ENCODE measurements at regions not wholly inside any gene's neighbourhood (a gene's known extent, or its start where the extent isn't known, plus 50 kb on each side); places are given as distances from the start of the nearest gene placed in this dataset.

GRCh38 chr6:11366183-11366933, 133.9 kb upstream of the NEDD9 start (continued):
- TF ChIP-seq PRDM15 (CRISPR knock-in tag; IDR thresholded peaks at IDR 0.05) (no peak), MTA2 (IDR thresholded peaks at IDR 0.05; ENCODE audit: low read depth) (peak; percentile 57), ATF7 (IDR thresholded peaks at IDR 0.05; ENCODE audit: low read depth) (peak; percentile 99), ZNF592 (IDR thresholded peaks at IDR 0.05) (no peak), SPI1 (IDR thresholded peaks at IDR 0.05; ENCODE audit: borderline replicate concordance, insufficient read depth, low read depth, low read length) (no peak), TBL1XR1 (IDR thresholded peaks at IDR 0.05; ENCODE audit: low read depth, low read length) (no peak), YY1 (IDR thresholded peaks at IDR 0.05; ENCODE audit: low read depth, low read length) (peak; percentile 19; the same call in 1 of the 2 replicates), NRF1 (conservative IDR thresholded peaks at IDR 0.05; ENCODE audit: low read depth, low read length) (no peak), IKZF2 (IDR thresholded peaks at IDR 0.05) (peak; percentile 23 to 48; a peak in 3 of 4 replicates), ZZZ3 (IDR thresholded peaks at IDR 0.05; ENCODE audit: control insufficient read depth, insufficient read length, low read depth) (no peak), CBX3 (IDR thresholded peaks at IDR 0.05; ENCODE audit: borderline replicate concordance, low read depth) (no peak), PAX8 (IDR thresholded peaks at IDR 0.05) (no peak), HSF1 (IDR thresholded peaks at IDR 0.05; ENCODE audit: low read depth, low read length) (no peak), MYB (IDR thresholded peaks at IDR 0.05; ENCODE audit: borderline replicate concordance, low read depth, low read length) (no peak), CUX1 (IDR thresholded peaks at IDR 0.05; ENCODE audit: insufficient replicate concordance, low read depth, low read length) (peak; percentile 22)

Measured in GM12878 (cell line).